ENCODE measurements at regions not wholly inside any gene's neighbourhood (a gene's known extent, or its start where the extent isn't known, plus 50 kb on each side); places are given as distances from the start of the nearest gene placed in this dataset.
"Not testable (repeated sequence)": the region's sequence is repeated elsewhere in the genome, so short reads cannot be mapped to it uniquely, and the experiment has no call there.

- Histone ChIP-seq H3K27ac (ENCODE audit: insufficient read depth, low read depth, low read length) (no peak overlapping the region), H2AFZ (ENCODE audit: low read depth, low read length) (no peak overlapping the region), H3K4me2 (ENCODE audit: insufficient read depth, low read length) (no peak overlapping the region), H3K27me3 (ENCODE audit: control insufficient read depth in 2 of 2, insufficient read depth in 2 of 2, low read length in 2 of 2) (no peaks in the 10 kb centered on the region), H3K4me1 (ENCODE audit: control insufficient read depth, extremely low read depth, insufficient read depth, low read length) (peaks cover 12% of the 10 kb centered on the region), H3K79me2 (ENCODE audit: control insufficient read depth, insufficient read depth, low read length) (no peaks in the 10 kb centered on the region), H3K4me3 (replicated peaks in 1 of 3; ENCODE audit: insufficient read depth in 1 of 3, low read depth in 1 of 3, low read length in 3 of 3) (no peak overlapping the region), H3K36me3 (ENCODE audit: control insufficient read depth in 2 of 2, extremely low read depth in 1 of 2, insufficient read depth in 2 of 2, low read length in 2 of 2) (no peaks in the 10 kb centered on the region), H3K9ac (replicated peaks; ENCODE audit: extremely low read depth, insufficient read depth, low read length) (no peak overlapping the region), H3K9me1 (replicated peaks; ENCODE audit: control insufficient read depth, extremely low read depth, insufficient read depth, low read length) (no peaks in the 10 kb centered on the region), H4K20me1 (replicated peaks; ENCODE audit: control insufficient read depth, extremely low read depth, insufficient read depth, low read length) (no peaks in the 10 kb centered on the region), H3K9me3 (replicated peaks; ENCODE audit: control insufficient read depth, insufficient read depth, low read length) (no peaks in the 10 kb centered on the region)
- DNase-seq (ENCODE audit: low read depth, low spot score) (no peak), FAIRE-seq (no peak)
- CTCF ChIA-PET, result no interaction called here
- no peak for TF ChIP-seq POLR2A (IDR thresholded peaks at IDR 0.05; ENCODE audit: low read depth, low read length)
- TF ChIP-seq, protein P1, sequence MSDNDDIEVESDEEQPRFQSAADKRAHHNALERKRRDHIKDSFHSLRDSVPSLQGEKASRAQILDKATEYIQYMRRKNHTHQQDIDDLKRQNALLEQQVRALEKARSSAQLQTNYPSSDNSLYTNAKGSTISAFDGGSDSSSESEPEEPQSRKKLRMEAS (IDR thresholded peaks at IDR 0.05; ENCODE audit: insufficient read depth, insufficient read length), result no peak
- TF ChIP-seq JUN (IDR thresholded peaks at IDR 0.05; ENCODE audit: borderline replicate concordance, insufficient read depth, insufficient read length, low read depth), result no peak
- TF ChIP-seq EZH2 (IDR thresholded peaks at IDR 0.05; ENCODE audit: borderline replicate concordance, low read depth, low read length, severe bottlenecking), result no peak
- no peak for TF ChIP-seq FOS (IDR thresholded peaks at IDR 0.05; ENCODE audit: borderline replicate concordance, insufficient read depth, low read length)
- no peak for TF ChIP-seq GATA2 (IDR thresholded peaks at IDR 0.05; ENCODE audit: insufficient read depth, insufficient read length, low read depth, low read length)
- no peak for TF ChIP-seq POLR2AphosphoS5 (IDR thresholded peaks at IDR 0.05; ENCODE audit: insufficient read depth, low read depth, low read length)
- no peak for TF ChIP-seq MYC (IDR thresholded peaks at IDR 0.05; ENCODE audit: low read depth, low read length)
- no peak for TF ChIP-seq CTCF (IDR thresholded peaks at IDR 0.05; ENCODE audit: extremely low read depth in 1 of 2, insufficient read depth in 1 of 2, low read depth in 1 of 2, low read length in 2 of 2)
- dilution Hi-C loops (cut with MboI; ENCODE audit: extremely low pct_ligation_motif_present, low sequenced_read_pairs), result no loop called here
- intact Hi-C loops (cut with micrococcal nuclease), result no loop called here
- POLR2A ChIA-PET, result no interaction called here
- no TSS peak for BruUV-seq (replicated peaks)
Observed at GRCh38 chr13:76296751-76297150, 589.5 kb downstream of the KCTD12 start.

DNA sequence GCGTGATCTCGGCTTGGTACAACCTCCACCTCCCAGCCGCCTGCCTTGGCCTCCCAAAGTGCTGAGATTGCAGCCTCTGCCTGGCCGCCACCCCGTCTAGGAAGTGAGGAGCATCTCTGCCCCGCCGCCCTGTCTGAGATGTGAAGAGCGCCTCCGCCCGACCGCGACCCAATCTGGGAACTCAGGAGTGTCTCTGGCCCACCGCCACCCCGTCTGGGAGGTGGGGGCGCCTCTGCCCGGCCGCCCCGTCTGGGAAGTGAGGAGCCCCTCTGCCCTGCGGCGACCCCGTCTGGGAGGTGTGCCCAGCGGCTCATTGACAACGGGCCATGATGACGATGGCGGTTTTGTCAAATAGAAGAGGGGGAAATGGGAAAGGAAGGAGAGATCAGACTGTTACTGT, 591.2 kb downstream of the KCTD12 start:
- CTCF ChIA-PET, FAIRE-seq: not testable (repeated sequence)

More for the DNA sequence above, 591.2 kb downstream of the KCTD12 start:
- H2AFZ ChIP-seq (ENCODE audit: low read depth, low read length); POLR2A ChIA-PET; H3K36me3 ChIP-seq (ENCODE audit: control insufficient read depth in 2 of 2, extremely low read depth in 1 of 2, insufficient read depth in 2 of 2, low read length in 2 of 2); H3K79me2 ChIP-seq (ENCODE audit: control insufficient read depth, insufficient read depth, low read length); H3K9ac ChIP-seq (replicated peaks; ENCODE audit: extremely low read depth, insufficient read depth, low read length); H3K4me3 ChIP-seq (replicated peaks in 1 of 3; ENCODE audit: insufficient read depth in 1 of 3, low read depth in 1 of 3, low read length in 3 of 3); DNase-seq (ENCODE audit: low read depth, low spot score); H3K9me3 ChIP-seq (replicated peaks; ENCODE audit: control insufficient read depth, insufficient read depth, low read length); dilution Hi-C loops (cut with MboI; ENCODE audit: extremely low pct_ligation_motif_present, low sequenced_read_pairs); intact Hi-C loops (cut with micrococcal nuclease); H4K20me1 ChIP-seq (replicated peaks; ENCODE audit: control insufficient read depth, extremely low read depth, insufficient read depth, low read length); H3K27ac ChIP-seq (ENCODE audit: insufficient read depth, low read depth, low read length); BruUV-seq (replicated peaks); H3K4me2 ChIP-seq (ENCODE audit: insufficient read depth, low read length); H3K27me3 ChIP-seq (ENCODE audit: control insufficient read depth in 2 of 2, insufficient read depth in 2 of 2, low read length in 2 of 2); H3K9me1 ChIP-seq (replicated peaks; ENCODE audit: control insufficient read depth, extremely low read depth, insufficient read depth, low read length): not testable (repeated sequence)
- H3K4me1 ChIP-seq (ENCODE audit: control insufficient read depth, extremely low read depth, insufficient read depth, low read length), result peaks cover 12% of the 10 kb centered on the region

Measured in endothelial cell of umbilical vein (primary cell).